Hepatocyte (in vitro differentiated cells): ENCODE measurements at regions not wholly inside any gene's neighbourhood (a gene's known extent, or its start where the extent isn't known, plus 50 kb on each side); places are given as distances from the start of the nearest gene placed in this dataset.

Experiments
- CTCF ChIP-seq: fragments of 200-600 bp; sonication (generic); IDR thresholded peaks from 2 replicates; pipeline ENCODE4 v1.5.1; 2016; ENCODE audit warnings: antibody characterized with exemption, mild to moderate bottlenecking; ENCODE audit not compliant: poor library complexity
- EZH2 ChIP-seq: fragments of 200-600 bp; sonication (generic); IDR thresholded peaks from 2 replicates; pipeline ENCODE4 v1.6.1; 2016; ENCODE audit warnings: antibody characterized with exemption, mild to moderate bottlenecking, borderline replicate concordance
- EZH2phosphoT487 ChIP-seq: fragments of 200-600 bp; sonication (generic); IDR thresholded peaks from one replicate; pipeline ENCODE4 v1.6.1; 2018; ENCODE audit warnings: antibody characterized with exemption, mild to moderate bottlenecking, low read depth, moderate library complexity; ENCODE audit not compliant: unreplicated experiment, severe bottlenecking

GRCh38 chr10:53009961-53010907, 237.7 kb upstream of the MBL2 start:
- no peak for TF ChIP-seq CTCF
- no peak for TF ChIP-seq EZH2
- TF ChIP-seq EZH2phosphoT487, result no peak
